ENCODE measurements at regions not wholly inside any gene's neighbourhood (a gene's known extent, or its start where the extent isn't known, plus 50 kb on each side); places are given as distances from the start of the nearest gene placed in this dataset.

- Mint-ChIP-seq H3K9me3 (ENCODE audit: unreplicated experiment) (no peaks in the 10 kb centered on the region), H3K36me3 (ENCODE audit: unreplicated experiment) (no peaks in the 10 kb centered on the region), H3K4me3 (ENCODE audit: unreplicated experiment) (no peak overlapping the region), H3K4me1 (ENCODE audit: low read depth, unreplicated experiment) (peaks cover 4% of the 10 kb centered on the region), H3K27ac (ENCODE audit: unreplicated experiment) (no peak overlapping the region), H3K27me3 (ENCODE audit: unreplicated experiment) (no peaks in the 10 kb centered on the region)
- DNase-seq = no peak
- no peak for TF ChIP-seq CTCF (IDR thresholded peaks at IDR 0.05; ENCODE audit: partially characterized antibody, unreplicated experiment)
These were observed 170.8 kb upstream of the NUDT6 start for GRCh38 chr4:123093236-123093635.

GRCh38 chr4:123096038-123096437 lies 173.6 kb upstream of the NUDT6 start:
- Mint-ChIP-seq H3K36me3 (ENCODE audit: unreplicated experiment) (no peaks in the 10 kb centered on the region), H3K4me1 (ENCODE audit: low read depth, unreplicated experiment) (peaks cover 4% of the 10 kb centered on the region), H3K9me3 (ENCODE audit: unreplicated experiment) (no peaks in the 10 kb centered on the region), H3K4me3 (ENCODE audit: unreplicated experiment) (no peak overlapping the region), H3K27me3 (ENCODE audit: unreplicated experiment) (no peaks in the 10 kb centered on the region), H3K27ac (ENCODE audit: unreplicated experiment) (no peak overlapping the region)
- TF ChIP-seq CTCF (IDR thresholded peaks at IDR 0.05; ENCODE audit: partially characterized antibody, unreplicated experiment) = peak; percentile 51
- DNase-seq = no peak

- peak; percentile 78 for TF ChIP-seq CTCF (IDR thresholded peaks at IDR 0.05; ENCODE audit: partially characterized antibody, unreplicated experiment)
- Mint-ChIP-seq H3K36me3 (ENCODE audit: unreplicated experiment) (no peaks in the 10 kb centered on the region), H3K27ac (ENCODE audit: unreplicated experiment) (no peak overlapping the region), H3K4me1 (ENCODE audit: low read depth, unreplicated experiment) (peaks cover 5% of the 10 kb centered on the region), H3K4me3 (ENCODE audit: unreplicated experiment) (no peak overlapping the region), H3K9me3 (ENCODE audit: unreplicated experiment) (no peaks in the 10 kb centered on the region), H3K27me3 (ENCODE audit: unreplicated experiment) (no peaks in the 10 kb centered on the region)
- no peak for DNase-seq
These were observed 180.6 kb upstream of the NUDT6 start for GRCh38 chr4:123102897-123103471.

- H3K36me3 Mint-ChIP-seq (ENCODE audit: unreplicated experiment) = no peaks in the 10 kb centered on the region
- no peaks in the 10 kb centered on the region for H3K27me3 Mint-ChIP-seq (ENCODE audit: unreplicated experiment)
- DNase-seq = no peak
- no peak for TF ChIP-seq CTCF (IDR thresholded peaks at IDR 0.05; ENCODE audit: partially characterized antibody, unreplicated experiment)
- peaks cover 5% of the 10 kb centered on the region for H3K4me1 Mint-ChIP-seq (ENCODE audit: low read depth, unreplicated experiment)
- no peaks in the 10 kb centered on the region for H3K9me3 Mint-ChIP-seq (ENCODE audit: unreplicated experiment)
- no peak overlapping the region for H3K27ac Mint-ChIP-seq (ENCODE audit: unreplicated experiment)
- H3K4me3 Mint-ChIP-seq (ENCODE audit: unreplicated experiment) = no peak overlapping the region
These were observed 182.1 kb upstream of the NUDT6 start for GRCh38 chr4:123104310-123105025.

GRCh38 chr4:123105026-123105420 lies 182.6 kb upstream of the NUDT6 start:
- Mint-ChIP-seq H3K27me3 (ENCODE audit: unreplicated experiment) (no peaks in the 10 kb centered on the region), H3K27ac (ENCODE audit: unreplicated experiment) (no peak overlapping the region)

More at GRCh38 chr4:123105026-123105420, 182.6 kb upstream of the NUDT6 start:
- DNase-seq = no peak
- no peaks in the 10 kb centered on the region for H3K36me3 Mint-ChIP-seq (ENCODE audit: unreplicated experiment)
- no peaks in the 10 kb centered on the region for H3K9me3 Mint-ChIP-seq (ENCODE audit: unreplicated experiment)
- no peak for TF ChIP-seq CTCF (IDR thresholded peaks at IDR 0.05; ENCODE audit: partially characterized antibody, unreplicated experiment)
- peaks cover 5% of the 10 kb centered on the region for H3K4me1 Mint-ChIP-seq (ENCODE audit: low read depth, unreplicated experiment)
- H3K4me3 Mint-ChIP-seq (ENCODE audit: unreplicated experiment) = no peak overlapping the region
